ENCODE measurements at regions not wholly inside any gene's neighbourhood (a gene's known extent, or its start where the extent isn't known, plus 50 kb on each side); places are given as distances from the start of the nearest gene placed in this dataset.

DNA sequence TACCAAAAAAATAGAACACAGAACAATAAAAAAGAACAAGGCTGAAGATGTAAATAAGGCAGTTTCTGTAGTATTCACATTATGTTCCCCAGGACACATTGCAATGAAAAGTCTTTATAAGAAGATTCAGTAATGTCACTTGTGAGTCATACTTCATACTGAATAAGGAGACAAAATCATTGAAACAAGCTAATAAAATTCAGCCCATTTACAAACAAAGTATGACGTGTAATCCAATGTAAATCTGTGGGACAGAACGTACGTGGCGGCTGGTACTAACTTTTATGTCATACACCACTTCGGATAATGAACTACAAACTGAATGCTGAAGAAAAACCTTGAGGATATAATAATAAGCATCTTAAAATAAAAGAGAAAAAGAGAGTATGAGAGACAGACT is 512.8 kb upstream of the MIR17HG start:
- TF ChIP-seq EZH2 (IDR thresholded peaks at IDR 0.05), result no peak
- TF ChIP-seq, protein P1, sequence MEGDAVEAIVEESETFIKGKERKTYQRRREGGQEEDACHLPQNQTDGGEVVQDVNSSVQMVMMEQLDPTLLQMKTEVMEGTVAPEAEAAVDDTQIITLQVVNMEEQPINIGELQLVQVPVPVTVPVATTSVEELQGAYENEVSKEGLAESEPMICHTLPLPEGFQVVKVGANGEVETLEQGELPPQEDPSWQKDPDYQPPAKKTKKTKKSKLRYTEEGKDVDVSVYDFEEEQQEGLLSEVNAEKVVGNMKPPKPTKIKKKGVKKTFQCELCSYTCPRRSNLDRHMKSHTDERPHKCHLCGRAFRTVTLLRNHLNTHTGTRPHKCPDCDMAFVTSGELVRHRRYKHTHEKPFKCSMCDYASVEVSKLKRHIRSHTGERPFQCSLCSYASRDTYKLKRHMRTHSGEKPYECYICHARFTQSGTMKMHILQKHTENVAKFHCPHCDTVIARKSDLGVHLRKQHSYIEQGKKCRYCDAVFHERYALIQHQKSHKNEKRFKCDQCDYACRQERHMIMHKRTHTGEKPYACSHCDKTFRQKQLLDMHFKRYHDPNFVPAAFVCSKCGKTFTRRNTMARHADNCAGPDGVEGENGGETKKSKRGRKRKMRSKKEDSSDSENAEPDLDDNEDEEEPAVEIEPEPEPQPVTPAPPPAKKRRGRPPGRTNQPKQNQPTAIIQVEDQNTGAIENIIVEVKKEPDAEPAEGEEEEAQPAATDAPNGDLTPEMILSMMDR (IDR thresholded peaks at IDR 0.05), result no peak
- no peak for TF ChIP-seq EZH2phosphoT487 (IDR thresholded peaks at IDR 0.05)

All from neural progenitor cell (in vitro differentiated cells).